Muscle layer of colon (tissue), 2 donors: ENCODE measurements at regions not wholly inside any gene's neighbourhood (a gene's known extent, or its start where the extent isn't known, plus 50 kb on each side); places are given as distances from the start of the nearest gene placed in this dataset.

Experiments
- H3K27ac ChIP-seq: one replicate; pipeline ENCODE4 v1.7.0; 2013; ENCODE audit warnings: low read depth, mild to moderate bottlenecking, low read length, moderate library complexity
- H3K27me3 ChIP-seq, 2 donors: one replicate each; pipeline ENCODE4 v1.7.0; 2013; ENCODE audit warnings: low read length in 2 of 2, mild to moderate bottlenecking in 2 of 2; ENCODE audit not compliant: insufficient read depth in 2 of 2, control insufficient read depth in 1 of 2
- H3K36me3 ChIP-seq: one replicate; pipeline ENCODE4 v1.7.0; 2013; ENCODE audit warnings: mild to moderate bottlenecking, low read length; ENCODE audit not compliant: insufficient read depth
- H3K4me1 ChIP-seq: one replicate; pipeline ENCODE4 v1.7.0; 2013; ENCODE audit warnings: mild to moderate bottlenecking, low read length; ENCODE audit not compliant: insufficient read depth
- H3K4me3 ChIP-seq, 2 donors: one replicate each; pipeline ENCODE4 v1.7.0; 2013; ENCODE audit warnings: low read length in 2 of 2, low read depth in 1 of 2, mild to moderate bottlenecking in 1 of 2, moderate library complexity in 1 of 2
- H3K9ac ChIP-seq: one replicate; pipeline ENCODE4 v1.7.0; 2013; ENCODE audit warnings: low read length
- H3K9me3 ChIP-seq: one replicate; pipeline ENCODE4 v1.7.0; 2013; ENCODE audit warnings: mild to moderate bottlenecking, low read length
- donor health status: abdominal sarcoma.
- donor health status: Adenocarcinoma of cecum.

DNA sequence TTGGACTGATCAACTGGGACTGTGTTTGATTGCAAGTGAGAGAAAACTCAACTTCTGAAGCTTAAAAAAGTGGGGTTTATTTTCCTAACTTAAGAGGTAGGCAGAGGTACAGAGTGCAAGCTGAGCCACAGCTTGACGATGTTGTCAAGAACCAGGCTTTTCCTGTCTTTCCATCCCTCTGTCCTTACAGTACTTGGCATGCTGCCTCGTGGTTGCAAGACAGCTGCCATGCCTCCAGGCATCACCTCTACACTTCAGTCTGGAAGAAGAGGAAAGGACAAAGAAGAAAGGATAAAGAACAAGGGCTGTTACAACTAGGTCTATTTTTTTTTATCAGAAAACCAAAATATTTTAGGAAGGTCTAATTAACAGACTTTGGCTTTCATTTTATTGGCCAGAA lies 51.8 kb upstream of the GALNT15 start:
- Histone ChIP-seq H3K9ac (no peak overlapping the region), H3K27me3 (no peaks in the 10 kb centered on the region), H3K4me1 (no peaks in the 10 kb centered on the region), H3K4me3 (no peak overlapping the region), H3K27ac (no peak overlapping the region), H3K36me3 (no peaks in the 10 kb centered on the region), H3K9me3 (no peaks in the 10 kb centered on the region)

- H3K27ac ChIP-seq, result no peak overlapping the region
- H3K36me3 ChIP-seq, result no peaks in the 10 kb centered on the region
These were observed 49.8 kb upstream of the GALNT15 start for GRCh38 chr3:16124636-16125035.

More at GRCh38 chr3:16124636-16125035, 49.8 kb upstream of the GALNT15 start:
- Histone ChIP-seq H3K27me3 (no peaks in the 10 kb centered on the region), H3K4me3 (no peak overlapping the region), H3K9ac (no peak overlapping the region), H3K9me3 (no peaks in the 10 kb centered on the region), H3K4me1 (no peaks in the 10 kb centered on the region)
